MM.1S (cell line): ENCODE measurements at regions not wholly inside any gene's neighbourhood (a gene's known extent, or its start where the extent isn't known, plus 50 kb on each side); places are given as distances from the start of the nearest gene placed in this dataset.

Experiments used
- DNase-seq: peaks from one replicate; pipeline ENCODE4 v3.0.0-alpha.2; 2015
- H2AFZ ChIP-seq: fragments of 300-600 bp; sonication (generic); 2 replicates; pipeline ENCODE4 v1.6.0; 2016; ENCODE audit warnings: antibody characterized with exemption, low read length
- H3F3A ChIP-seq: fragments of 300-600 bp; sonication (generic); 2 replicates; pipeline ENCODE4 v1.6.1; 2016; ENCODE audit warnings: mild to moderate bottlenecking, antibody characterized with exemption, low read length, moderate library complexity, mixed read lengths; ENCODE audit not compliant: insufficient read depth
- H3K27ac ChIP-seq: fragments of 300-600 bp; sonication (generic); 2 replicates; pipeline ENCODE4 v1.5.1; 2016; ENCODE audit warnings: mild to moderate bottlenecking, low read length
- H3K27me3 ChIP-seq: fragments of 300-600 bp; sonication (generic); replicated peaks from 2 replicates; pipeline ENCODE4 v1.6.0; 2016; ENCODE audit warnings: low read length; ENCODE audit not compliant: insufficient read depth
- H3K36me3 ChIP-seq: fragments of 300-600 bp; sonication (generic); replicated peaks from 2 replicates; pipeline ENCODE4 v1.6.1; 2016; ENCODE audit warnings: mild to moderate bottlenecking, low read length, mixed read lengths; ENCODE audit not compliant: insufficient read depth
- H3K4me1 ChIP-seq: fragments of 300-600 bp; sonication (generic); 2 replicates; pipeline ENCODE4 v1.6.1; 2016; ENCODE audit warnings: low read length, mixed read lengths
- H3K4me2 ChIP-seq: fragments of 300-600 bp; sonication (generic); 2 replicates; pipeline ENCODE4 v1.6.0; 2016; ENCODE audit warnings: low read depth, low read length
- H3K4me3 ChIP-seq: fragments of 300-600 bp; sonication (generic); 2 replicates; pipeline ENCODE4 v1.5.1; 2016; ENCODE audit warnings: low read length, mixed read lengths
- H3K79me2 ChIP-seq: fragments of 300-600 bp; sonication (generic); 2 replicates; pipeline ENCODE4 v1.6.1; 2016; ENCODE audit warnings: mixed run types, low read length, mixed read lengths
- H3K9ac ChIP-seq: fragments of 300-600 bp; sonication (generic); 2 replicates; pipeline ENCODE4 v1.6.1; 2016; ENCODE audit warnings: low read length, mixed read lengths
- H3K9me2 ChIP-seq: fragments of 300-600 bp; sonication (generic); replicated peaks from 2 replicates; pipeline ENCODE4 v1.6.1; 2016; ENCODE audit warnings: mild to moderate bottlenecking, low read length, mixed read lengths; ENCODE audit not compliant: insufficient read depth
- H3K9me3 ChIP-seq: fragments of 300-600 bp; sonication (generic); replicated peaks from 2 replicates; pipeline ENCODE4 v1.6.1; 2016; ENCODE audit warnings: mild to moderate bottlenecking, low read length, mixed read lengths; ENCODE audit not compliant: insufficient read depth
- H4K20me1 ChIP-seq: fragments of 300-600 bp; sonication (generic); 2 replicates; pipeline ENCODE4 v1.6.1; 2016; ENCODE audit warnings: mild to moderate bottlenecking, low read length, moderate library complexity, mixed read lengths; ENCODE audit not compliant: insufficient read depth
- CTCF ChIP-seq: fragments of 300-600 bp; sonication (generic); IDR thresholded peaks from 2 replicates; pipeline ENCODE4 v1.5.1; 2016; ENCODE audit warnings: antibody characterized with exemption, low read length, mixed read lengths
- EZH2 ChIP-seq: fragments of 300-600 bp; sonication (generic); optimal IDR thresholded peaks from 2 replicates; pipeline ENCODE3; 2017; ENCODE audit warnings: low read depth, mild to moderate bottlenecking, antibody characterized with exemption, low read length, mixed read lengths
- EZH2phosphoT487 ChIP-seq: fragments of 300-600 bp; sonication (generic); IDR thresholded peaks from 2 replicates; pipeline ENCODE4 v1.6.1; 2018; ENCODE audit warnings: antibody characterized with exemption, low read length

- no peak overlapping the region for H3K27ac ChIP-seq
- no peak for DNase-seq
- H3K9me3 ChIP-seq = no peaks in the 10 kb centered on the region
- no peaks in the 10 kb centered on the region for H3F3A ChIP-seq
- no peak overlapping the region for H2AFZ ChIP-seq
- H3K9ac ChIP-seq = no peak overlapping the region
- H3K27me3 ChIP-seq = no peaks in the 10 kb centered on the region
- H3K4me3 ChIP-seq = no peak overlapping the region
- no peaks in the 10 kb centered on the region for H3K79me2 ChIP-seq
- no peaks in the 10 kb centered on the region for H4K20me1 ChIP-seq
- no peak overlapping the region for H3K4me2 ChIP-seq
- H3K36me3 ChIP-seq = no peaks in the 10 kb centered on the region
- H3K9me2 ChIP-seq = no peaks in the 10 kb centered on the region
- no peak for TF ChIP-seq EZH2
- no peak for TF ChIP-seq EZH2phosphoT487
- TF ChIP-seq CTCF = no peak
- no peaks in the 10 kb centered on the region for H3K4me1 ChIP-seq
Measured at GRCh38 chr18:42437001-42437400, 482.0 kb downstream of the PIK3C3 start.

- H3K4me3 ChIP-seq = no peak overlapping the region
- no peaks in the 10 kb centered on the region for H4K20me1 ChIP-seq
- DNase-seq = no peak
- H3K27me3 ChIP-seq = no peaks in the 10 kb centered on the region
- no peaks in the 10 kb centered on the region for H3K9me3 ChIP-seq
- H3K9me2 ChIP-seq = no peaks in the 10 kb centered on the region
- H3F3A ChIP-seq = no peaks in the 10 kb centered on the region
- H3K79me2 ChIP-seq = no peaks in the 10 kb centered on the region
- TF ChIP-seq CTCF (no peak), EZH2 (no peak), EZH2phosphoT487 (no peak)
- H3K4me1 ChIP-seq = no peaks in the 10 kb centered on the region
- no peak overlapping the region for H3K27ac ChIP-seq
- H3K4me2 ChIP-seq = no peak overlapping the region
- H3K9ac ChIP-seq = no peak overlapping the region
- no peak overlapping the region for H2AFZ ChIP-seq
- H3K36me3 ChIP-seq = no peaks in the 10 kb centered on the region
Measured at GRCh38 chr18:42437646-42438045, 482.6 kb downstream of the PIK3C3 start.

GRCh38 chr18:42442656-42443055 lies 487.6 kb downstream of the PIK3C3 start:
- Histone ChIP-seq H3K27ac (no peak overlapping the region), H3K4me1 (no peaks in the 10 kb centered on the region), H3F3A (no peaks in the 10 kb centered on the region), H3K9me2 (no peaks in the 10 kb centered on the region), H4K20me1 (no peaks in the 10 kb centered on the region), H3K79me2 (no peaks in the 10 kb centered on the region), H3K9me3 (no peaks in the 10 kb centered on the region), H3K27me3 (no peaks in the 10 kb centered on the region), H3K4me3 (no peak overlapping the region), H2AFZ (no peak overlapping the region), H3K9ac (no peak overlapping the region), H3K4me2 (no peak overlapping the region), H3K36me3 (no peaks in the 10 kb centered on the region)
- TF ChIP-seq EZH2phosphoT487 = no peak
- no peak for TF ChIP-seq CTCF
- TF ChIP-seq EZH2 = no peak
- DNase-seq = no peak
